ENCODE measurements at regions not wholly inside any gene's neighbourhood (a gene's known extent, or its start where the extent isn't known, plus 50 kb on each side); places are given as distances from the start of the nearest gene placed in this dataset.

- no peak overlapping the region for H3K4me3 ChIP-seq (ENCODE audit: low read depth, low read length)
- 94% methylated on average over 2 of the region's 3 CpGs for WGBS (ENCODE audit: insufficient coverage)
- no peaks in the 10 kb centered on the region for H3K36me3 ChIP-seq (ENCODE audit: control insufficient read depth, insufficient read depth, low read length)
- DNase-seq (ENCODE audit: low read depth in 4 of 6, low spot score in 6 of 6), result no peak
- no peaks in the 10 kb centered on the region for H3K4me1 ChIP-seq (ENCODE audit: control insufficient read depth, insufficient read depth, low read length)
- H3K9me3 ChIP-seq (ENCODE audit: control insufficient read depth, insufficient read depth, low read length), result no peaks in the 10 kb centered on the region
- H3K27me3 ChIP-seq (ENCODE audit: control insufficient read depth, insufficient read depth, low read length), result no peaks in the 10 kb centered on the region
- no peak overlapping the region for H3K27ac ChIP-seq (ENCODE audit: low read depth, low read length)
These were observed 85.6 kb upstream of the EED start for GRCh38 chr11:86158704-86159580.

GRCh38 chr11:86157797-86158378, 86.7 kb upstream of the EED start:
- no peak for DNase-seq (ENCODE audit: low read depth in 4 of 6, low spot score in 6 of 6)
- H3K9me3 ChIP-seq (ENCODE audit: control insufficient read depth, insufficient read depth, low read length), result no peaks in the 10 kb centered on the region
- H3K27me3 ChIP-seq (ENCODE audit: control insufficient read depth, insufficient read depth, low read length), result no peaks in the 10 kb centered on the region
- no peaks in the 10 kb centered on the region for H3K36me3 ChIP-seq (ENCODE audit: control insufficient read depth, insufficient read depth, low read length)
- no peaks in the 10 kb centered on the region for H3K4me1 ChIP-seq (ENCODE audit: control insufficient read depth, insufficient read depth, low read length)
- no peak overlapping the region for H3K27ac ChIP-seq (ENCODE audit: low read depth, low read length)
- no peak overlapping the region for H3K4me3 ChIP-seq (ENCODE audit: low read depth, low read length)
- 100% methylated on average over 1 of the region's 2 CpGs for WGBS (ENCODE audit: insufficient coverage)

- Histone ChIP-seq H3K4me3 (ENCODE audit: low read depth, low read length) (no peak overlapping the region), H3K27me3 (ENCODE audit: control insufficient read depth, insufficient read depth, low read length) (no peaks in the 10 kb centered on the region), H3K36me3 (ENCODE audit: control insufficient read depth, insufficient read depth, low read length) (no peaks in the 10 kb centered on the region), H3K9me3 (ENCODE audit: control insufficient read depth, insufficient read depth, low read length) (no peaks in the 10 kb centered on the region), H3K27ac (ENCODE audit: low read depth, low read length) (no peak overlapping the region), H3K4me1 (ENCODE audit: control insufficient read depth, insufficient read depth, low read length) (peaks cover 9% of the 10 kb centered on the region)
- 83% methylated on average over 3 of the region's 3 CpGs for WGBS (ENCODE audit: insufficient coverage)
- DNase-seq (ENCODE audit: low read depth in 4 of 6, low spot score in 6 of 6), result no peak
These were observed 87.6 kb upstream of the PICALM start for GRCh38 chr11:86156397-86156955.

- Histone ChIP-seq H3K27ac (ENCODE audit: low read depth, low read length) (no peak overlapping the region), H3K9me3 (ENCODE audit: control insufficient read depth, insufficient read depth, low read length) (no peaks in the 10 kb centered on the region), H3K27me3 (ENCODE audit: control insufficient read depth, insufficient read depth, low read length) (no peaks in the 10 kb centered on the region), H3K4me3 (ENCODE audit: low read depth, low read length) (no peak overlapping the region), H3K36me3 (ENCODE audit: control insufficient read depth, insufficient read depth, low read length) (no peaks in the 10 kb centered on the region), H3K4me1 (ENCODE audit: control insufficient read depth, insufficient read depth, low read length) (peaks cover 14% of the 10 kb centered on the region)
- WGBS (ENCODE audit: insufficient coverage), result 86% methylated on average over 2 of the region's 7 CpGs
- DNase-seq (ENCODE audit: low read depth in 4 of 6, low spot score in 6 of 6), result no peak
These were observed 86.4 kb upstream of the PICALM start for GRCh38 chr11:86155200-86155844.

- H3K9me3 ChIP-seq (ENCODE audit: control insufficient read depth, insufficient read depth, low read length), result no peaks in the 10 kb centered on the region
- WGBS (ENCODE audit: insufficient coverage), result no CpG with 5 or more reads among the region's 1 CpG
- peaks cover 18% of the 10 kb centered on the region for H3K4me1 ChIP-seq (ENCODE audit: control insufficient read depth, insufficient read depth, low read length)
- H3K27ac ChIP-seq (ENCODE audit: low read depth, low read length), result no peak overlapping the region
- H3K4me3 ChIP-seq (ENCODE audit: low read depth, low read length), result no peak overlapping the region
- no peaks in the 10 kb centered on the region for H3K27me3 ChIP-seq (ENCODE audit: control insufficient read depth, insufficient read depth, low read length)
- DNase-seq (ENCODE audit: low read depth in 4 of 6, low spot score in 6 of 6), result no peak
- no peaks in the 10 kb centered on the region for H3K36me3 ChIP-seq (ENCODE audit: control insufficient read depth, insufficient read depth, low read length)
These were observed 84.6 kb upstream of the PICALM start for GRCh38 chr11:86153439-86153838.

GRCh38 chr11:86152901-86153300, 84.0 kb upstream of the PICALM start:
- WGBS (ENCODE audit: insufficient coverage), result no CpG with 5 or more reads among the region's 2 CpGs
- H3K4me1 ChIP-seq (ENCODE audit: control insufficient read depth, insufficient read depth, low read length), result peaks cover 18% of the 10 kb centered on the region
- H3K4me3 ChIP-seq (ENCODE audit: low read depth, low read length), result no peak overlapping the region
- DNase-seq (ENCODE audit: low read depth in 4 of 6, low spot score in 6 of 6), result no peak
- H3K27me3 ChIP-seq (ENCODE audit: control insufficient read depth, insufficient read depth, low read length), result no peaks in the 10 kb centered on the region
- no peak overlapping the region for H3K27ac ChIP-seq (ENCODE audit: low read depth, low read length)
- H3K36me3 ChIP-seq (ENCODE audit: control insufficient read depth, insufficient read depth, low read length), result no peaks in the 10 kb centered on the region
- H3K9me3 ChIP-seq (ENCODE audit: control insufficient read depth, insufficient read depth, low read length), result no peaks in the 10 kb centered on the region

GRCh38 chr11:86152006-86152862, 83.3 kb upstream of the PICALM start:
- Histone ChIP-seq H3K27ac (ENCODE audit: low read depth, low read length) (peak overlapping the region; percentile 78), H3K4me3 (ENCODE audit: low read depth, low read length) (no peak overlapping the region), H3K27me3 (ENCODE audit: control insufficient read depth, insufficient read depth, low read length) (no peaks in the 10 kb centered on the region), H3K36me3 (ENCODE audit: control insufficient read depth, insufficient read depth, low read length) (no peaks in the 10 kb centered on the region), H3K9me3 (ENCODE audit: control insufficient read depth, insufficient read depth, low read length) (no peaks in the 10 kb centered on the region), H3K4me1 (ENCODE audit: control insufficient read depth, insufficient read depth, low read length) (peaks cover 18% of the 10 kb centered on the region)
- no CpG with 5 or more reads among the region's 2 CpGs for WGBS (ENCODE audit: insufficient coverage)
- DNase-seq (ENCODE audit: low read depth in 4 of 6, low spot score in 6 of 6), result peak in 1 of 6 donors; percentile 26

- H3K36me3 ChIP-seq (ENCODE audit: control insufficient read depth, insufficient read depth, low read length), result no peaks in the 10 kb centered on the region
- no peaks in the 10 kb centered on the region for H3K27me3 ChIP-seq (ENCODE audit: control insufficient read depth, insufficient read depth, low read length)
- DNase-seq (ENCODE audit: low read depth in 4 of 6, low spot score in 6 of 6), result peak in 5 of 6 donors; percentile 17 to 74 (median 40)
- H3K4me1 ChIP-seq (ENCODE audit: control insufficient read depth, insufficient read depth, low read length), result peaks cover 18% of the 10 kb centered on the region
- no peak overlapping the region for H3K4me3 ChIP-seq (ENCODE audit: low read depth, low read length)
- H3K27ac ChIP-seq (ENCODE audit: low read depth, low read length), result peak overlapping the region; percentile 78
- H3K9me3 ChIP-seq (ENCODE audit: control insufficient read depth, insufficient read depth, low read length), result no peaks in the 10 kb centered on the region
- WGBS (ENCODE audit: insufficient coverage), result no CpG with 5 or more reads among the region's 3 CpGs
These were observed 82.5 kb upstream of the PICALM start for GRCh38 chr11:86151174-86152005.

Data from spinal cord (tissue), 9 donors.